Neural progenitor cell (in vitro differentiated cells): ENCODE measurements at regions not wholly inside any gene's neighbourhood (a gene's known extent, or its start where the extent isn't known, plus 50 kb on each side); places are given as distances from the start of the nearest gene placed in this dataset.

Experiments used
- EZH2 ChIP-seq: fragments of 200-600 bp; sonication (generic); IDR thresholded peaks from 2 replicates; pipeline ENCODE4 v1.6.1; 2017; ENCODE audit warnings: antibody characterized with exemption, mild to moderate bottlenecking, moderate library complexity
- TF ChIP-seq, protein P1 (sequence below): fragments of 200-600 bp; sonication (generic); IDR thresholded peaks from 2 replicates; pipeline ENCODE4 v1.5.1; 2017; ENCODE audit warnings: antibody characterized with exemption, mild to moderate bottlenecking

DNA sequence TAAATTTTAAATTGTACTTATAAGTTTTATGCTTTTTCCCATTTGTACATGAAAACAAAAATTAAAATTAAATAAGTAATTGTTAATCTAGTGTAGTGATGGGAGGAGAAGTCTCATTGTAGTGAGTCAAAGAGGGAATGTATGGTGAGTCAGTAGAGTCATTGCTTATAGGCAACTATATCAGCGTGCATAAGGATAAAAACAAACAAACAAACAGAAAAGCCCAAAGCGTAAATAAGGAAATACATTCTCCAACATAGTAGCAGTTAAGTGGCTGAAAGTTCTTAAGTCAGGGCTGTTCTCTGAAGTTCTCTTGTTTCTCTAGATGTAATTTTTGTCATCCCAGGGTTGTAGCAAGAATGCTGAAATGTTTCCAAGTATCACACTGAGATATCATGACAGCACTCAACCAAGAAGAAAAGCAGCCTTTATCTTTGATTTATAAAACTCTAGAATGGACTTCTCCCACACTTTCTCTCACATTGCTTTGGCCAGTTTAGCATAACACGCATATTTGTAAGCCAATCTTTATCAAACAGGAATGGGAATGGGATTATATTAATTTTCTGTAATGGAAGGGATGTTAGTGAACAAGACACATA lies 184.1 kb upstream of the TP63 start:
- TF ChIP-seq, protein P1, sequence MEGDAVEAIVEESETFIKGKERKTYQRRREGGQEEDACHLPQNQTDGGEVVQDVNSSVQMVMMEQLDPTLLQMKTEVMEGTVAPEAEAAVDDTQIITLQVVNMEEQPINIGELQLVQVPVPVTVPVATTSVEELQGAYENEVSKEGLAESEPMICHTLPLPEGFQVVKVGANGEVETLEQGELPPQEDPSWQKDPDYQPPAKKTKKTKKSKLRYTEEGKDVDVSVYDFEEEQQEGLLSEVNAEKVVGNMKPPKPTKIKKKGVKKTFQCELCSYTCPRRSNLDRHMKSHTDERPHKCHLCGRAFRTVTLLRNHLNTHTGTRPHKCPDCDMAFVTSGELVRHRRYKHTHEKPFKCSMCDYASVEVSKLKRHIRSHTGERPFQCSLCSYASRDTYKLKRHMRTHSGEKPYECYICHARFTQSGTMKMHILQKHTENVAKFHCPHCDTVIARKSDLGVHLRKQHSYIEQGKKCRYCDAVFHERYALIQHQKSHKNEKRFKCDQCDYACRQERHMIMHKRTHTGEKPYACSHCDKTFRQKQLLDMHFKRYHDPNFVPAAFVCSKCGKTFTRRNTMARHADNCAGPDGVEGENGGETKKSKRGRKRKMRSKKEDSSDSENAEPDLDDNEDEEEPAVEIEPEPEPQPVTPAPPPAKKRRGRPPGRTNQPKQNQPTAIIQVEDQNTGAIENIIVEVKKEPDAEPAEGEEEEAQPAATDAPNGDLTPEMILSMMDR, result no peak
- no peak for TF ChIP-seq EZH2
